ENCODE measurements at regions not wholly inside any gene's neighbourhood (a gene's known extent, or its start where the extent isn't known, plus 50 kb on each side); places are given as distances from the start of the nearest gene placed in this dataset.

DNA sequence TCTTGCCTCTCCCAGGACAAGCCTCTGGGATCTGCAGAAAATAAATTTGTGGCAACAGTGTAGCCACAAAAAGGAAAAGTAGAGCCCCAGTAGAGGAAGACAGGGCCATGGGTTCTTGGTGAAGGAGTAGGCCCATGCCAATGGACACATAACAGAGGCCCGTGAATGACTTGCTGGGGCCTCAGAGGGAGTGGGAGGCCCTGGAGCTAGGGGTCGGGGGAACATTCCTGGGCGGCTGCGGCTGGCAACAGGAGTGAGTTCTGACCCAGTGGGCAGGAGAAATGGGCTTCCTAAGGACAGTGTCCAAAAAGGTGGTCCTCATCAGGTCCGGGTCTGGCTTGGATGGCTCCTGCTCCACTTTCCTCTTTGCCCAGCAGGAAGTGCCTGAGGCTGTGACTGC, 260.0 kb downstream of the CCSER2 start:
- H3K4me1 ChIP-seq (ENCODE audit: low read depth, poor library complexity, severe bottlenecking), result no peaks in the 10 kb centered on the region
- H3K9ac ChIP-seq, result no peak overlapping the region
- H3K79me2 ChIP-seq (ENCODE audit: insufficient read depth, low read depth), result no peaks in the 10 kb centered on the region
- H3K27ac ChIP-seq, result no peak overlapping the region
- no peak overlapping the region for H2AFZ ChIP-seq (ENCODE audit: low read depth)
- no peak overlapping the region for H3K4me2 ChIP-seq
- no peaks in the 10 kb centered on the region for H3K36me3 ChIP-seq (ENCODE audit: insufficient read depth)
- TF ChIP-seq, protein P1, sequence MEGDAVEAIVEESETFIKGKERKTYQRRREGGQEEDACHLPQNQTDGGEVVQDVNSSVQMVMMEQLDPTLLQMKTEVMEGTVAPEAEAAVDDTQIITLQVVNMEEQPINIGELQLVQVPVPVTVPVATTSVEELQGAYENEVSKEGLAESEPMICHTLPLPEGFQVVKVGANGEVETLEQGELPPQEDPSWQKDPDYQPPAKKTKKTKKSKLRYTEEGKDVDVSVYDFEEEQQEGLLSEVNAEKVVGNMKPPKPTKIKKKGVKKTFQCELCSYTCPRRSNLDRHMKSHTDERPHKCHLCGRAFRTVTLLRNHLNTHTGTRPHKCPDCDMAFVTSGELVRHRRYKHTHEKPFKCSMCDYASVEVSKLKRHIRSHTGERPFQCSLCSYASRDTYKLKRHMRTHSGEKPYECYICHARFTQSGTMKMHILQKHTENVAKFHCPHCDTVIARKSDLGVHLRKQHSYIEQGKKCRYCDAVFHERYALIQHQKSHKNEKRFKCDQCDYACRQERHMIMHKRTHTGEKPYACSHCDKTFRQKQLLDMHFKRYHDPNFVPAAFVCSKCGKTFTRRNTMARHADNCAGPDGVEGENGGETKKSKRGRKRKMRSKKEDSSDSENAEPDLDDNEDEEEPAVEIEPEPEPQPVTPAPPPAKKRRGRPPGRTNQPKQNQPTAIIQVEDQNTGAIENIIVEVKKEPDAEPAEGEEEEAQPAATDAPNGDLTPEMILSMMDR (conservative IDR thresholded peaks at IDR 0.05; ENCODE audit: low read depth, low read length), result no peak
- H3K4me3 ChIP-seq (IDR thresholded peaks at IDR 0.05; ENCODE audit: insufficient read depth, low read depth, low read length), result no peak overlapping the region
- H3K27me3 ChIP-seq (ENCODE audit: insufficient read depth, low read depth), result no peaks in the 10 kb centered on the region
- no peaks in the 10 kb centered on the region for H4K20me1 ChIP-seq (ENCODE audit: insufficient read depth)

DNA sequence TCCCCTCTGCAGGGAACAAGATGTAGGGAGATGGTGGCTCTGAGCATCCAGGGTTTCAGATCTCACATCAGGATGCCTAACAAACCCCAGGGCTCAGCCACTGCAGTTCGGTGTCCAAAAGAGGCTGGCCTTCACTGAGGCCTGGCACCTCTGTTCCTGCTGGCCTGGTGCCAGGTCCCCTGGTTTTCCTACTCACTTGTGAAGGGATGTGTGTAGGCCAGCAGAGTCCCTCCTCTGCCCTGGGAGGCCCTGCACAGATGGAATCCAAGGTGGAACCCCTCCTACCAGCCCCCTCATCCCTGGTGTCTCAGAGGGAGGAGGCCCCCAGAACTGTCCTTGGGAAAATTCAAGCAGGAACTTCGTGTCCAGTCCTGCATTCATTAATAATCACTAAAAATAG, 260.6 kb downstream of the CCSER2 start:
- Histone ChIP-seq H3K4me3 (IDR thresholded peaks at IDR 0.05; ENCODE audit: insufficient read depth, low read depth, low read length) (no peak overlapping the region), H3K79me2 (ENCODE audit: insufficient read depth, low read depth) (no peaks in the 10 kb centered on the region), H2AFZ (ENCODE audit: low read depth) (no peak overlapping the region), H3K9ac (no peak overlapping the region), H4K20me1 (ENCODE audit: insufficient read depth) (no peaks in the 10 kb centered on the region), H3K4me1 (ENCODE audit: low read depth, poor library complexity, severe bottlenecking) (no peaks in the 10 kb centered on the region), H3K36me3 (ENCODE audit: insufficient read depth) (no peaks in the 10 kb centered on the region), H3K27ac (no peak overlapping the region), H3K27me3 (ENCODE audit: insufficient read depth, low read depth) (no peaks in the 10 kb centered on the region), H3K4me2 (no peak overlapping the region)
- TF ChIP-seq, protein P1 (conservative IDR thresholded peaks at IDR 0.05; ENCODE audit: low read depth, low read length), result no peak

DNA sequence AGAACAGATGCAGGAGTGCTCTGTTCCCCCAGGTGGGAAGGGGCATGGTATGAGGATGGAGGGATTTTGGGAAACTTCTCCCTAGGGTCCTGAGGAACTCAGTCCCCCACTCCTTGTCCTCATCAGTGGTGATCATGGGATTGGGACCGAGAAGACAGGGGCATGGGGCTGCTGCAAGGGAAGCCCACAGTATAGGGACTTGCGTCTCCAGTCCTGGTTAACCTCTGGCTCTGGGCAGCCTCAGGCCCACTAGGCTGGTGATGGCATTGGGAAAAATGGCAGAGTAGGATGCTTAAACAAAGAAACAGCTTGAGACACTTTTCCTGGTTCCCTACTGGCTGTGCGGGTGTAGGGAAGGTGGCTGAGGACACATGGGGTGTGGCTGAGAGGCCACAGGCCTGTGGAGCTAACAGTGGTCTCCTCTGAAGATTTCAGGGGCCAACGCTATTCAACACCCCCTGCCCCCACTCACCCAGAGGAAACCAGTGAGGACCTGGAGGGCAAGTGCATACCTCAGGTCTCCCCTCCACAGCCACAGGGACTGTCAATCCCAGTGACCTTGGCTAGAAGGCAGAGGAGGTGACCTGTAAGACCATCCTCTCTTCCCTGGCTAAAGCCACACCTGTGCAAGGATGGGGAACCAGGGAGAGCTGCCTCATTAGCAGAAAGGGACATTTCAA, 261.3 kb downstream of the CCSER2 start:
- H3K79me2 ChIP-seq (ENCODE audit: insufficient read depth, low read depth), result no peaks in the 10 kb centered on the region
- no peaks in the 10 kb centered on the region for H3K36me3 ChIP-seq (ENCODE audit: insufficient read depth)
- no peak overlapping the region for H3K4me2 ChIP-seq
- no peak overlapping the region for H2AFZ ChIP-seq (ENCODE audit: low read depth)
- H3K27me3 ChIP-seq (ENCODE audit: insufficient read depth, low read depth), result no peaks in the 10 kb centered on the region
- H3K4me1 ChIP-seq (ENCODE audit: low read depth, poor library complexity, severe bottlenecking), result no peaks in the 10 kb centered on the region
- H4K20me1 ChIP-seq (ENCODE audit: insufficient read depth), result no peaks in the 10 kb centered on the region
- H3K9ac ChIP-seq, result no peak overlapping the region
- TF ChIP-seq, protein P1 (conservative IDR thresholded peaks at IDR 0.05; ENCODE audit: low read depth, low read length), result no peak
- no peak overlapping the region for H3K27ac ChIP-seq
- H3K4me3 ChIP-seq (IDR thresholded peaks at IDR 0.05; ENCODE audit: insufficient read depth, low read depth, low read length), result no peak overlapping the region

DNA sequence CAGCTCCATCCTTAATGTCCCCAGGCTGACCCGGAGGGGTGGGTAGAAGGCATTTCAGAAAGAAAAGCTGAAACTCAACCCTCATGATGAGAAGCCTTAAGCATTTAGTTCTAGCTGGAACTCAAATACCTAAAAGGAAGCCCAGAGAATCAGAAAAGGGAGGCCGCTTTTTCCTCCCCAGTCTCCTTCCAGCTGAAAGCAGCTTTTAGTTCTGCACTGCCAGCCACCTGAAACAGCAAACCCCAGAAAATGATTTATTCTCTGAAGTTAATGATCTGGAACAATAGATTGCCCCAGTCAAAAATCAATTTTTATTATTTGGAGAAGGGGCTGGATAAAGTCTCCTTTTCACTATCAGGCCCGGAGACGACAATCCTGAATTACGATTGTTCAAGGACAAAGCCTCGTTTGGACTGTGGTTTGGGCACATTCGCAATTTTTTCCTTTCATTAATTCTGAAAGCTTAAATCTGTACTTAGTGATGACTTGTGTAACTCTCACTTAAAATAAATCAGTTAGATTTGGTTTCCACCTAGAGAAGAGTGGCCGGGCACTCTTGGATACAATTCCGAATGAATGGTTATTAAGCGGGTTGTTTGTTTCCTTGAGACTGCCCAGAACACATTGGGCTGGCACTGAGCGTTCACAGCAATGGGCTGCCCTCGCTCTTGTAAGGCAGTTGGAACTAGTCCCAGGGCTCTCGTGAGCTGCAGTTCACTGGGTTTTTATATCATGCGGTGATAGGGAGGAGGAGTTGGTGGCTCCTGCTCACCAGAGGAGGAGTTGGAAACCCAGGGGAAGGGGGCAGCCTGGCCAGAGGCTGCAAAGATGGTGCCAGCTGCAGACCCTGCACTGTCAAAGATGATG, 262.2 kb downstream of the CCSER2 start:
- H3K4me3 ChIP-seq (IDR thresholded peaks at IDR 0.05; ENCODE audit: insufficient read depth, low read depth, low read length), result no peak overlapping the region
- H3K4me2 ChIP-seq, result no peak overlapping the region
- no peaks in the 10 kb centered on the region for H3K4me1 ChIP-seq (ENCODE audit: low read depth, poor library complexity, severe bottlenecking)
- TF ChIP-seq, protein P1 (conservative IDR thresholded peaks at IDR 0.05; ENCODE audit: low read depth, low read length), result no peak
- H3K27me3 ChIP-seq (ENCODE audit: insufficient read depth, low read depth), result no peaks in the 10 kb centered on the region
- H3K27ac ChIP-seq, result no peak overlapping the region
- no peaks in the 10 kb centered on the region for H4K20me1 ChIP-seq (ENCODE audit: insufficient read depth)
- no peaks in the 10 kb centered on the region for H3K36me3 ChIP-seq (ENCODE audit: insufficient read depth)
- no peaks in the 10 kb centered on the region for H3K79me2 ChIP-seq (ENCODE audit: insufficient read depth, low read depth)
- H2AFZ ChIP-seq (ENCODE audit: low read depth), result no peak overlapping the region
- no peak overlapping the region for H3K9ac ChIP-seq

All from KMS-11 (cell line).